HG03039 (cell line): ENCODE measurements at regions not wholly inside any gene's neighbourhood (a gene's known extent, or its start where the extent isn't known, plus 50 kb on each side); places are given as distances from the start of the nearest gene placed in this dataset.

Experiments
- ATAC-seq: cut with Tn5 transposase; IDR thresholded peaks from one replicate; pipeline ENCODE4 v1.9.1; 2021; ENCODE audit warnings: mild to moderate bottlenecking, moderate library complexity; ENCODE audit not compliant: unreplicated experiment

DNA sequence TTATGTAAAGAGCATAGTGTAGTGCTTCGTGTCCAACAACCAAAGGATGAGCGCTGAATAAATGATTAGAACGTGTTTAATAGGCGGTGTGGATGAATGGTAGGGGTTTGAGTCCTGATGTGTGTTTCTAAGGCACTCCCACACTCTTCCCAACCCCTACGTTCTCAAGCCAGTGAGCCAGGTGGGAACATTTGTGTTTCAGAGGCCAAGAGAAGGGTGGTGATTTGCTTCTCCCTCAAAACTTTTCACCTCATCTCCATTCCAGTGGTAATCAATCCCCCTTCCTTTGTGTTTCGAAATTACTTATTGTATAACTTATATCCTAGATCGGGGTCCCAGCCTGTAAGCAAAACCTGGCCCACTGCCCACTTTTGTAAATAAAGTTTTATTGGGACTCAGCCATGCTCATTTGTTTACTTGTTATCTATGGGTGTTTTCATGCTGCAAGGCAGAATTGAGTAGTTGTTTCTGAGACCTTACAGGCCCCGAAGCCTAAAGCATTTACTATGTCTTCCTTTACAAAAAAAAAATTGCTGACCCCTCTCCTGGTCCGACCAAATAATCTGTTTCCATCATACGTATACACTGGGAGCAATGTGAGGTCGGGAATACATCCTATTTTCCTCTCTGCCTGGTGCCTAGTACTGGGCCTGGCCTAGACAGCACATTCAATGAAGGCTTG lies 150.8 kb upstream of the MYCN start:
- no peak for ATAC-seq

DNA sequence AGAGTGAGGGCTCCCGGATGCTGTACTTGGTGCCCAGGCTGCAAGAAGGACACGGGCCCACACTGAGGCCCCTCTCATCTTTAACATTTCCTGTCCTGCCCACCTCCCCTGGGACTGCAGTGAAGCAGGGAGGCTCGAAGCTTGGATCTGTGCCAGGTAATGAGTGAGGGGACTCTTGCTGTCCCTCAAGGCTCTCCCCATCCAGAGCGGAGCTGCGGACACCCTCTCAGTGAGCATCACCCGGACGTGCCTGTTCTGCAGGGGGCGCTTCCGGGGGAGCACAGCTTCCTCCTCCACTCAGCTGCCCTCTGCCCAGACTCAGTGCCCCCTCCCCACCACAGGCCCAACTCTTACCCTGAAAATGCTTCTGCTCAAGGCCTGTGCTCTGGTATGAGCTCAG lies 150.0 kb upstream of the MYCN start:
- no peak for ATAC-seq

GRCh38 chr2:15790838-15791237 lies 149.5 kb upstream of the MYCN start:
- ATAC-seq, result no peak

- ATAC-seq, result no peak
These were observed 149.1 kb upstream of the MYCN start for GRCh38 chr2:15791294-15791693.

GRCh38 chr2:15792331-15792730 lies 148.0 kb upstream of the MYCN start:
- no peak for ATAC-seq

DNA sequence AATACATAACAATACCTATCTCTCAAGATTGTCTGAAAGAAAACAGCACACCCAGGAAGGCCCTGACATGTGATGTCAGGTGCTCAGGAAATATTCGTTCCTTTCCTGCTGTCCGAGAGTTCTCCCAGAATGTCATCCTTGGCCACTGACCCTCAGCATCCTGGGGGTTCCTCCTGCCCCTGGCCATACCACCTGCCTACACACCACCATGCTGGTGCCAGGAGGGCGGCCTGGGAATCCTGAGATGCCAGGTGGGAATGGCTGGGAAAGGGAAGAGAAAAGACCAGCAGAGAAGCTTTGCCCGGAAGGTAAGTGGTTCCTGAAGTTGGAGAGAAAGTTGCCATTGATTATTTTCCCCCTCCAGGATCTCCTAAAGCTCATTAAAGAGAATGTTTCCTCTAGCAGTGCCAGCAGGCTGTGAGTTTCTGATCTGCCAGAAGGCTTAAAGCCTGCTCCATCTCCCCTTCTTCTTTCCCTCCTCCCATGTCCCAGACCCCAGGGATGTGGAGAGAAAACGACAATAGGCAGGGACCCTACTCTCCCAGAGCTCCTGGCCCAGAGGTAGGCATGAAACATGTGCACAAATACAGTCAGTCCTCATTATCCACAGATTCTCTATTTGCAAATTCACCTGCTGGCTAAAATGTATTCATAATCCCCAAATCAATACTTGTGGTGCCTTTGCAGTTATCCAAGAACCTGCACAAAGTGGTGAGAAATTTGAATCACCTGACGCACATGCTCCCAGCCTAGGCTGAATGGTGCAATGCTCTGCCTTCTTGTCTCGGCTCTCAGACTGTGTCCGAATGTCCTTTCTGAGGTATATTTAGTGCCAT lies 147.1 kb upstream of the MYCN start:
- no peak for ATAC-seq

- no peak for ATAC-seq
These were observed 146.4 kb upstream of the MYCN start for GRCh38 chr2:15793978-15794377.

GRCh38 chr2:15794608-15795134 lies 145.7 kb upstream of the MYCN start:
- ATAC-seq, result no peak

DNA sequence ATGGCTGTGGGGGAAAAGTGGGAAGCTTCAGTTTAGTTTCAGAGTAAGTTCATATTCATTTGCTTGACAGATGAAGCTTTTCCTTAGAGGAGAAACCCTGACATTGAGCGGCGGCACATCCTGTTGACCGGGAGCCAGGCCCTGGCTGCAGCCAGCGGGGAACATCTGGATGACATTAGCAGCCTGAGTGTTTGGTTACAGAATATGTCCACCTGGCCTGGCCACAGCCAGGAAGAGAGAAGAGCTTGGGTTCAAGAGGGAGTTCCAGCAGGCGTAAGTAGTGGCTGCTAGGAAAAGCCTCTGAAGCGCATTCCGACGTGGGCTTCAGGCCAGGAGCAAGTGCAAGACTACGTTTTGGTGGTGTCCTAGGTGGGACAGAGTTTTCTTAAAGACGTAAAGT lies 144.9 kb upstream of the MYCN start:
- no peak for ATAC-seq

GRCh38 chr2:15796167-15796942 lies 144.0 kb upstream of the MYCN start:
- ATAC-seq, result no peak

- ATAC-seq, result no peak
These were observed 143.0 kb upstream of the MYCN start for GRCh38 chr2:15797231-15797938.

DNA sequence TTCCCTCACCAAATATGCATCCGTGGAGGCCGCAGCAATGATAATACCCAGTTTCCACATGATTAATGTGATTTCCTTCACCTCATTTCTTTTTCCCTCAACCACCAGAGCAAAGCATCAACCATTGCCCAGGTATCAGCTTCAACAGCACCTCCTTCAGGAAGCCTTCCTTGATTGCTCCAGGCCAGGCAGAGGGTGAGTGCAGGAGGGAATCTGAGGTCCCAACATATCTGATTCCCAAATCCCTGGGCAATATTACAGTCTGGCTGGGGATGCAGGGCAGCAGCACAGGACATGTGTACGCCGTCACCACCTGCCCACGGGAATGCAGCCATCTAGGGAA lies 142.4 kb upstream of the MYCN start:
- no peak for ATAC-seq

DNA sequence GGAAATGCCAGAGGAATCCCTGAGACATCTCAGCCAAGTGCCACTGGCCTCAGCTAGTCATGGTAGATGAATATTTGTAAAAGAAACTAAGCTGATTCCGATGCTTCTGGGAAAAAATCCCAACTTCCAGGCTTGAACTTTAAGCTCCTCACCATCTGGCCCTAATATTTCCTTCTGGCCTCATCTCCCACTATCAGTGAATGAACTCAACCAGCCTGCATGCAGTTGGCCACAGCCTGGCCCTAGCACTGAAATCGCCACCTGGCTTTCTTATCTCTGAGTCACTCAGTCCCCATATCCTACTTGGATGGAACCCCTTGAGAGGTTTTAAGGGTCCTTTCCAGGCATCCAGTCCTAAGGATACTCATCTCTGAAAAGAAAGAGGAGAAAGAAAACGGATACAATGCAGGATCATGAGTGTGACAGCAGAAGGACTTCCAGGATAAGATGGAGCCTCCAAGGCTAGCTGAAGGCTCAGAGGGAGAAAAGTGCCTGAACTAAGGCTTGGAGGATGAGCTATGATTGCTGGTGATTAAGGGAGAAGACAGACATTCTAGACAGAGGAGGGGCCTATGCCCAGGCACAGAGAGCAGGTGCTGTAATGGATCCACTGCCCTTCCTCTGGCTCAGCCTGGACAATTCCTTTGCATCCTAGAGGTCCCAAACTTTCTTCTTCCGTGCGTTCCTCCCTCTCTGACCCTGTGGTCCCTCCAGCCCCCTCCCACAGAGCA lies 141.5 kb upstream of the MYCN start:
- ATAC-seq, result no peak

DNA sequence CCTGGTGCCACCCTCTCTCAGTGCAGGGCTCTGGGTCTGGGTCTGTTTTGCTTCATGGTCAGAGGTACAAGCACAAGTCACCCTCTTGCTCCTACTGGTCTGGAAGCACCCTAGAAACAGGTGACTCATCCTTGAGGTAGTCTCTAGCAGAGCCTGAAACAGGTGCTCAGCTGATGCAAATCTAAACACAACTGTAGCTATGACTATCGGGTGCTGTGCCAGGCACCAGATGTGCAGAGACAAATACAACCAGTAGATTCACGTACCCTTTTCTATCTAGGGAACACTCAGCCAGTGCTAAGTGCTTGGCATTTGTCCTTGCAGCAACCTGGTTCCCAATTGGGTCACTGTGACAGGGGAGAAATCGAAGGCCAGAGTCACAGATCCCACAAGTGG lies 140.9 kb upstream of the MYCN start:
- no peak for ATAC-seq

GRCh38 chr2:15800495-15801329 lies 139.6 kb upstream of the MYCN start:
- no peak for ATAC-seq

- ATAC-seq, result no peak
These were observed 138.9 kb upstream of the MYCN start for GRCh38 chr2:15801439-15801838.

GRCh38 chr2:15801904-15802303 lies 138.4 kb upstream of the MYCN start:
- ATAC-seq, result no peak

DNA sequence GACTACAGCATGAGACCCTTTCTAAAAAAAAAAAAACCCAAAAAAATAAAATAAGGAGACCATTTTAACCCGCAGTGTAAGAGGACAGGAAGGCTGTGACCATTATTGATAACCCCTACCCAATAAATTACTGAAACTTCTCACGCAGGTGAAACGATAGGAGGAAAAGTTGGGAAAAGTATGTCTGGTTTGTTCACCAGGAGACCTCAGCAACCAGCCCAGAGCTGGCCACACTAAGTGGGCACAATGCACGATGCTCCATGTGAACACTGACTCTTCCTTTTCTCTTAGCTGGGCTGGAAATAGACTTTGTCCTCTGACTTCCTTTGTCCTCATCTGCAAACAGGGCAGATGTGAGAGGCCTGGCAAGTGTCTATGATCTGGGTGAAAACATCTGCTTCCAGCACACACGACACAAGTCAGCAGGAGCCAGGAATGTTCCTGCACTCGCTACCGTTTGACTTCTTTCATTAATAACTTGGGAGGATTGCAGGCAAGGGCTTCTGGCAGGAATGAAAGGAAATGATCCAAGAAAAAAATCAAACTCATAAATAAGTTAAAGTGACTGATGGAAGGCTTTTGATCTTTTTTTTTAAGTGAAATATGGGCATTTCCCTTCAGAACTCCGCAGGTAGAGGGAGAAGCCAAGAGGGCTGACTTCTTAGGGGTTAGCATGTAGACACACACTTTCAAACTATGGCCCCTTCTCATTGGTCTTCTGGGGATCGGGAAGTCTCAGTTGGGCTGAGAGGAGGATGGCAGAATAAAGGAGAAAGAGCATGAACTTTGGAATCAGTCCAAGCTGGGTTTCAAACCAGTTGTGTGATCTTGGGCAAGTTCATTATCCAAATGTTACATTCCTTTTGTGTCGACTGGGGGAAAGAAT lies 137.4 kb upstream of the MYCN start:
- ATAC-seq, result no peak
